GM08714 (cell line): ENCODE measurements at regions not wholly inside any gene's neighbourhood (a gene's known extent, or its start where the extent isn't known, plus 50 kb on each side); places are given as distances from the start of the nearest gene placed in this dataset.

Source experiments
- H3K4me3 ChIP-seq: fragments of 200-500 bp; sonication (Bioruptor generic); 2 replicates; pipeline ENCODE4 v1.5.1; 2014; ENCODE audit warnings: mild to moderate bottlenecking, low read length, inconsistent platforms
- ZNF274 ChIP-seq: IDR thresholded peaks from 2 replicates; pipeline ENCODE4 v1.6.1; 2012; ENCODE audit warnings: mild to moderate bottlenecking, low read depth, low read length

DNA sequence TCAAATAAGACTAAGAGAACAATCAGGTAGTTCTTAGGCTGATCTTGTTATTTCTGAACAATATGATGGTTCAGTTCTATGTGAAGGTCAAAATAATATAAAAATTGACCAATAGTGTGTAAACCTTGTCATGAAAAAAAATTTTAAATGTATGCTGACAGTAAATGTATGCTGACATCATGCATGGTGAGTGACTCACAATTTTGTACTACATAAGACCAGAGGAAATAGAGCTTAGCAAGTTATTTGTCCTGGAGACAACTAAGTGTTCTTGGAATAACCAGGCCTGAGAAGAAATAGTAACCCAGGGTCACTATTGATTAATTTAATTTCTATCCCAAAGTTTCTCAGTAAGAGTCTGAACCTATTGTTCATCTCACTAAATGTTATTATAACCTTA is 182.2 kb upstream of the PCDH15 start:
- H3K4me3 ChIP-seq = no peak overlapping the region
- no peak for TF ChIP-seq ZNF274

DNA sequence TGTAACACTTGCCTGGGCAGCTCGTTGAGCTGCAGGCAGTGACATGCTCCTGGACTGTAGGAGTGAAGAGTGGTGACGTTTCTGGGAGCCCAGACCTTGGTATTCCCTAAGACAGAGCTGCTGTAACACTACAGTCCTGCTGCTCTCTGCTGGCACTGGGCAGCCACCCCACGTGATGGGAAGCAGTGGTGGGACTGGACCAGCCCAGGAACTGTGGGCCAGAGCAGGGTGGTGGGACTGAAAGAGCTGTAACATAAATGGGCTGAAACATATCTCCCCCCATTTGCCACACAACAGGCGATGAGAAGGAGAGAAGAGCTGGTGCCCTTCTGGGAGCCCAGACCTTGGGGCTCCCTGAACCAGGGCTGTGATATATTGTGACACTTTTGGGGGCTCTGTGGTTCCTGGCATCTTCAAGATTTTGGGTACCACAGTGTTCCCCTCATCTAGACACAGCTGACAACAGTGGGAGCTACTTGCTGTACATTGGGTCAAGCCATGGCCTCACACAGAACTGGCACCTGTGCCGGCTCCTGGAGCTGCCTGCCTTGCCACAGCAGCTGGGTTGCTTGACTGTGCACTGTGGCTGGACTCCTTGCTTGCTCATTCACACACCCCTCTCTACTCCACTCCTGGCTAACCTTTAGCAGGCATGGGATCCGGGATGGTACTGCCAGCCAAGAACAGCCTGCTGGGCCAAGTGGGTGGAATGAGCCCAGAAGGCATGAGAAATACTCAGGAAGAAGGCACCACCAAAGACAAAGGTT is 161.3 kb upstream of the PCDH15 start:
- no peak for TF ChIP-seq ZNF274
- no peak overlapping the region for H3K4me3 ChIP-seq

DNA sequence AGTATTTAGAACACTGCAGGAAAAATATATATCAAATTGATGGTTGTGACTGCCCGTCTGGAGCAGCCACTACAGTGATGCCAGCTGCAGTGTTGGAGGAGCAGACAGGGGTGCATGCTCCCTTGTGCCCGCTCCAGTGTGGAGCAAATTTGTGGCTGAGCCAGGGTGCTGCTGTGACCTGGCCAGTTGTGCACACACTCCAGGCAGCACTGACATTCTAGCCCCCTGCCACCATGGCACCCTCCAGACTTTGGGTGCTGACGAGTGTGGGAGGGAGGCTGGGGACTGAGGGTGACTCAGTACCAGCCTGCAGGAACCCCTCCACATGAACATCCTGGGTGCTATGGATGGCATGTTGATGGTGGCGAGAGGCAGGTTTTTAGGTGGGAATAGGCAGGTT is 160.0 kb upstream of the PCDH15 start:
- no peak overlapping the region for H3K4me3 ChIP-seq
- no peak for TF ChIP-seq ZNF274

DNA sequence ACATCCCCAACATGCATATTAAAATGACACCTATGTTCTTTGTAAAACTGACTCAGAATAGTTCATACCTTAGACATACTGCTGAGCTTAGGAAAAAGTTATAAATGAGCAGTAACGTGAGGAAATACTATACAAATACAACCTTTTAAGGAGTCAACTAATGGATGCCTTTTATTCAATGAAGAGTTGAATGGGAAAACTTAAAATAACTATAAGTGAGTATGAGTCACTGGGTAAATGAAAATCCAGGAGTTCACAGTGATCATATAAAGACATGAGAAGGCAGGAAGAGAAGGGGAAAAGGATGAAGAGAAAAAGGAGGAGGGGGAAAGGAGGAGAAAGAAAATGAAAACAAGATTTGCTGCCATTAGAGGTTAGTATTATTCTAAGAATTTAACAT is 157.8 kb upstream of the PCDH15 start:
- TF ChIP-seq ZNF274 = no peak

DNA sequence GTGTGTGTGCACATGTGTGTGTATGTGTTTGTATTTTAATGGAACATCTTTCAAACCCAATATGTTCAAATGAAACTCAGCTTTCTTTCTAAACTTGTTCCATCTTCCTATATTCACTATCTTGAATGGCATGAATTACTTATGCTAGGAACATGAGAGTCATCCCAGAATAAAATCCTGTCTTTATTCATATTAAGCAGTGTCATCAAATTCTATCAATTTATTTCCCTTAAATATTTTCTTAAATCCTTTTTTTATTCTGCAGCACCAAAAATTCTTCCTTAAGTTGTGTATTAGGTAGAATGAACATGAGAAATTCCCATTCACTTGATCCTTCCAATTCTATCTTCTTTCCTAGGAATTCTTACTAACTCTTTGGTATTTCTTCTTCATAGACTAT is 146.6 kb upstream of the PCDH15 start:
- TF ChIP-seq ZNF274 = no peak

More for the DNA sequence above, 157.8 kb upstream of the PCDH15 start:
- no peak overlapping the region for H3K4me3 ChIP-seq

DNA sequence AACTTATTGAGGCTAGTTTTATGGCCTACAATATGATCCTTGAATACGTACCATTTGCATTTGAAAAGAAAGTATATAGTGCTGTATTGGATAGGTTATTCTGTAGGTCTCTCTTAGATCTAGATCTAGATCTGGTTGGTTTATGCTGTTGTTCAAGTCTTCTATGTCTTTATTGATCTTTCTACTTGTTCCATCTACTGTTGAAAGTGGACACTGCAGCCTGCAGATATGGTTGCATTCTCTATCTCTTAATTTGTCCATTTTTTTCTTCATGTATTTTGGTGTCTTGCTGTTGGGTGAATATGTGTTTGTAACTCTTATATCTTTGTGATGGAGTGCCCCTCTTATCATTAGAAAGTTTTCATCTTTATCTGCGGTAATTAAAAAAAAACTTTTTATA is 139.4 kb upstream of the PCDH15 start:
- no peak for TF ChIP-seq ZNF274
- H3K4me3 ChIP-seq = no peak overlapping the region

More for the DNA sequence above, 146.6 kb upstream of the PCDH15 start:
- H3K4me3 ChIP-seq = no peak overlapping the region

DNA sequence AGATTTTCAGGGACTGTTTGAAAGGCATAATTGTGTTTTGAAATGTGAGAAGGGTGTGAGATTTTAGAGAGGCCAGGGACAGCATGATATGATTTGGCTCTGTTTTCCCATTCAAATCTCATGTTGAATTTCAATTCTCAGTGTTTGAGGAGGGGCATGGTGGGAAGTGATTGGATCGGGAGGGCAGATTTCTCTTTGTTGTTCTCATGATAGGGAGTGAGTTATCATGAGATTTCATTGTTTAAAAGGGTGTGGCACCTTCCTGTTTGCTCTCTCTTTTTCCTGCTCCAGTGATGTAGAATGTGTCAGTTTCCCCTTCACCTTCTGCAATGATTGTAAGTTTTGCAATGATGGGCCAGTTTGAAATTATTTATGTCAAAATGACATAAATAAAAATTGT is 113.0 kb upstream of the PCDH15 start:
- no peak for TF ChIP-seq ZNF274
- H3K4me3 ChIP-seq = no peak overlapping the region

DNA sequence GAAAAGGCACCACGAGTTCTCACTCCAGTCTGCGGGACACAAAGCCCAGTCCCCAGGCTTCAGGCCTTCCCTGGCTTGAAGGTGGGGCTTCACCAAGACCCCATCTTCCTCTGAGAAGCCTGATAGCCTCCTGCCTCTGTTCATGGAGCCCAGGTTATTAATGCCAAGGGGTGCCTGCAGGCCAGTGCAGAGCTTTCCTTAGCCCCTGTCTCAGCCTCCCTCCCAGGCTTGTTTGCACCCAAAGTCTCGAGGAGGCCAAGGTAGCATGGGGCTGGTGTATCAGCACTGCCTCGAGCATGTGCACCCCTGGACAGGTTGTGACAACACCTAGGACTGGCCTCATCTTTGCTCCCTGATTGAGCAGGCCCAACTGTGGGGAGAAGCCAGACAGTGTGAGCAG is 108.1 kb upstream of the PCDH15 start:
- H3K4me3 ChIP-seq = no peak overlapping the region
- TF ChIP-seq ZNF274 = no peak

DNA sequence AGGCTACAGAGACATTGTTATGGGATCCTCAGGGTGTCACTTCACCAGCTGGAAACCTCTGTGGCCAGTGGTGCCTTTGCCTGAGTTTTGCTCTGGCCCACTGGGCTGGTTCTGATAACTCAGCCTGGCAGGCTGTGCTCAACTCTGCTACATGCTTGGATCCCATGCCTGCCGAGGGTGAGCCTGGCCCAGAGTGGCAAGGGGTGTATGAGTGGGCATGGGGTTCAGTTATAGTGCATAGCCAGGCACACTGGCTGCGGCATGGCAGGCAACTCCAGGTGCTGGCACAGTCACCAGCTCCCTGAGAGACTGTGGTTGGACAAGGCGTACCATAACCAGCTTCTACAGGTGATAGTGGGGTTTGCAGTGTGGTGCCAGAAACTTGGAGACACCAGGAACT is 107.0 kb upstream of the PCDH15 start:
- no peak overlapping the region for H3K4me3 ChIP-seq
- no peak for TF ChIP-seq ZNF274

DNA sequence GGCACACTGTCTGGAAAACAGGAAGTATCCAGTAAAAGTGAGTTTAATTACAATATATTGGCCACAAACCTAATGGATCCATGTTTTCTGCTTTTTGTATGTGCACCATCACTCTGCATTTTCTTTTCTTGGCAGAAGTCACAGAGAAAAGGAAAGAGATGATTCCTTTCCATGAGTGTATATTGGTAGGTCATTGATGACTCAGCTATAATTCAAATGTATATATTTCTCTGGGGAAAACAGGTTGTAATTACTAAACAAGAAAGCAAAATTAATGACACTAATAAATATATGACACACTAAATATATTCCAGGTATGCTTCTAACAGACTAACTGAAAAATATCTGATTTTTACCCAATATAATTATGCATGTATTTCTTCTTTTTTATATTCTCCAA is 105.9 kb upstream of the PCDH15 start:
- H3K4me3 ChIP-seq = no peak overlapping the region
- TF ChIP-seq ZNF274 = no peak

DNA sequence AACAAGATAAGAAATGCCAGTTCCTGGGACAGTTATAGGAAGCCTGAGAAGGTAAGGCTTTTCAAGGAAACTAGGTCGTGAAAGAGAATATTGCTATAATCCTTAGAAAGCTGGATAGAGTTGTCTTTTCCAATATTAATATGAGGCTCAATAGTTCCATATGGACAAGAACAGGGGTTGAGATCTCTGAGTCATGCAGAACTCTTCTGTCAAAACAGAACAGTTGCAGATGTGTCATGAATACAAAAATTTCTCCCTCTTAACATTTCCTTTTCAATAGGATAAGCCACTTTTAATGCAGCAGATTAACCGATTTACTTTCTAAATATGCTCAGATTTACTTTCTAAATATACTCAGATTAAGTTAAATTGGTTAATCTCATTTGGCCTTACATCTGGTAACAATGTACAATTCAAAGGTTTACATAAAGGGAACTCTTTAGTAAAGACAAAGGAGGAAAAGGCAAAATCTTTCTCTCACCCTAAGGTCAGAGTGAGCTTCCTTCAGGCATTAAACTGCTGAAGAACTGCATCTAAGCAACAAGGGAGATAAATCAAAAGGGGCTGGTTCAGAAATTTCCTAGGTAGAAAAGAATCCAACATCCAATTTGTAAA is 104.7 kb upstream of the PCDH15 start:
- no peak for TF ChIP-seq ZNF274

DNA sequence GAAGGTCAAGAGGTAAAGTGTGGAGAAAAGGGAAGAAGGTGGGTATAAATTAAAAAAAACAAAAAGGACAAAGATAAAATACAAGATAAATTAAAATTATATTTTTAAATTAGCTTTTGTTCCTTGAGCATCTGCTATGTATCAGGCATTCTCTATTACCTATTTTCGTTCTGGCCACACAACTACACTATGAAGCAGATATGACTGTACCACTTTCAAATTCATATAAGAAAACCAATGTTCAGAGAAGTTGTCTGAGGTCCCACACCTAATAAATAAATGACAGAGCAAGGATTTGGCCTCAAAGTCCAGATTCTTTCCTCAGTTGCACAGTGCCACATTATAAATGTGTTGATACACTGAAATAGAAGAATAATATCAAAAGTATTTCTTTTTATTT is 103.8 kb upstream of the PCDH15 start:
- H3K4me3 ChIP-seq = no peak overlapping the region
- TF ChIP-seq ZNF274 = no peak

More for the DNA sequence above, 104.7 kb upstream of the PCDH15 start:
- H3K4me3 ChIP-seq = no peak overlapping the region

DNA sequence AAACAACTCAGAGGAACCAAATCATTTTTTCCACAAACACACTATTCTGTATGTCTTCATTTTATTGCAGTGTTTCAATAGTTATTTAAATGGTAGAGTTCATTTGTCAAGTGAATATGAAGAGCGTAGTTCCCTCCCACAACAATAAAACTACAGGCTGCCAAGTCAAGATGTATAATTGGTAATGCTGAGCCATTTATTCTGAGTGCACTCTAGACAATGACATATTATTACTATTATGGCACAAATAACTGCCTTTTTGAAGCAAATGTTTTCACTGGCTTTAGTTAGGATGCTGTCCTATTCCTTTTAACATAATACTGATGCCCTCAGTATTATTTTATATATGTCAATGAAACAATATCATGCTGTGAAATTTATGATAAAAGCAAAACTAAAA is 102.7 kb upstream of the PCDH15 start:
- H3K4me3 ChIP-seq = no peak overlapping the region
- no peak for TF ChIP-seq ZNF274

DNA sequence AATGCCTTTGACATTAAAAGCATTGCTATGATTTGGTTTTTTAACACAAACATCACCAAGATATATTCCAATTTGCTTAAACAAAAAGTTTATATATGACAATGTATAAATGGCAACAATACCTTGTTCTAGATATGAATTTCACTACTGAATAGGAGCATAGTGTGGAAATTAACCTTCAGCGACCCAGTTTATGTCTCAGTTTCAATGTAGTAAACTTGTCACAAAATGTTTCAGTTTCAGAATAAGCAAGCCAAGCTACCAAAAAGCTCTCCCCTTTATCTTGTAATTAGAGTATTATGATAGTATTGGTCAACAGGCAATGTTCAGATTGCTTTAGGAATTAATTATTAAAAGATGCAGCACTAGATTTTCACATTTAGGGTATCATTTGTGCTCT is 99.6 kb upstream of the PCDH15 start:
- no peak for TF ChIP-seq ZNF274
- no peak overlapping the region for H3K4me3 ChIP-seq

DNA sequence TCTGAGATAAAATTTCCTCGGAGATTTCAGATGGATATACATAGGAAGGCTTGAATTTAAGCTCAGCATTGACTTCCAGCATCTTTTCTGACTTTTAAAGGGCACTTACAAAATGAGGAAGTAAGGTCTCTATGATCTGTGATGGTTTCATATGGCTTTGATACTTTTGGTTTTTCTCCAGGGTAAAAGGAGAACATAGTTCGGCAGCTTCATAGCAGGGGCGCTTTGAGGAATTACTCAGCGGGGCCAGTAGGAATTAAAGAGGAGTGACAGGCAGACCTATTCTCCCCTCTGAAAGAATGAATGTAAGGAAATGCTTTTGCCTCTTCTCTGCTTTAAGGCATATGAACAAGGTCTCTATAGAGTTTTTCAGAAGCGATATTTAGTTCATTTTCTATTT is 80.0 kb upstream of the PCDH15 start:
- no peak for TF ChIP-seq ZNF274
- no peak overlapping the region for H3K4me3 ChIP-seq
